Astrocyte (in vitro differentiated cells and primary cell): ENCODE measurements at regions not wholly inside any gene's neighbourhood (a gene's known extent, or its start where the extent isn't known, plus 50 kb on each side); places are given as distances from the start of the nearest gene placed in this dataset.

Experiments
- DNase-seq: peaks from one replicate; pipeline ENCODE4 v3.0.0-alpha.2; 2010; ENCODE audit warnings: low read depth
- FAIRE-seq: peaks from 2 replicates; lab custom pipeline; 2011; peaks lifted over from hg19 to GRCh38; lab: Jason Lieb, UNC
- H2AFZ ChIP-seq: 2 replicates; pipeline ENCODE4 v1.6.0; 2012; ENCODE audit warnings: low read depth, low read length, inconsistent platforms
- H3K27ac ChIP-seq: 2 replicates; pipeline ENCODE4 v1.5.1; 2011; ENCODE audit warnings: low read depth, low read length, inconsistent platforms
- H3K27me3 ChIP-seq: 2 replicates; pipeline ENCODE4 v1.6.0; 2011; ENCODE audit warnings: low read length, inconsistent platforms; ENCODE audit not compliant: insufficient read depth
- H3K36me3 ChIP-seq: 2 replicates; pipeline ENCODE4 v1.5.1; 2011; ENCODE audit warnings: low read length, inconsistent platforms; ENCODE audit not compliant: insufficient read depth
- H3K4me1 ChIP-seq: 2 replicates; pipeline ENCODE4 v1.5.1; 2011; ENCODE audit warnings: low read length, inconsistent platforms; ENCODE audit not compliant: insufficient read depth
- H3K4me2 ChIP-seq: 2 replicates; pipeline ENCODE4 v1.6.0; 2012; ENCODE audit warnings: low read length, inconsistent platforms
- H3K4me3 ChIP-seq: 2 replicates; pipeline ENCODE4 v1.5.1; 2011; ENCODE audit warnings: low read depth, mild to moderate bottlenecking, low read length, inconsistent platforms; ENCODE audit not compliant: insufficient read depth
- H3K79me2 ChIP-seq: 2 replicates; pipeline ENCODE4 v1.6.0; 2012; ENCODE audit warnings: mild to moderate bottlenecking, low read length, inconsistent platforms; ENCODE audit not compliant: insufficient read depth
- H3K9ac ChIP-seq: 2 replicates; pipeline ENCODE4 v1.6.0; 2012; ENCODE audit warnings: mild to moderate bottlenecking, low read length, inconsistent platforms
- H3K9me3 ChIP-seq: 2 replicates; pipeline ENCODE4 v1.5.1; 2012; ENCODE audit warnings: low read depth, mild to moderate bottlenecking, low read length, inconsistent platforms; ENCODE audit not compliant: insufficient read depth
- H4K20me1 ChIP-seq: 2 replicates; pipeline ENCODE4 v1.6.0; 2012; ENCODE audit warnings: low read length, inconsistent platforms; ENCODE audit not compliant: insufficient read depth
- H3K27ac Mint-ChIP-seq: one replicate; pipeline ENCODE4 v1.8.0; 2021; ENCODE audit warnings: mild to moderate bottlenecking, mixed read lengths; ENCODE audit not compliant: unreplicated experiment
- H3K27me3 Mint-ChIP-seq: one replicate; pipeline ENCODE4 v1.8.0; 2021; ENCODE audit warnings: low read depth, mixed read lengths; ENCODE audit not compliant: unreplicated experiment
- H3K36me3 Mint-ChIP-seq: one replicate; pipeline ENCODE4 v1.8.0; 2021; ENCODE audit warnings: low read depth, mixed read lengths; ENCODE audit not compliant: unreplicated experiment
- H3K4me1 Mint-ChIP-seq: one replicate; pipeline ENCODE4 v1.8.0; 2021; ENCODE audit warnings: low read depth, mixed read lengths; ENCODE audit not compliant: unreplicated experiment
- H3K4me3 Mint-ChIP-seq: one replicate; pipeline ENCODE4 v1.8.0; 2021; ENCODE audit warnings: mild to moderate bottlenecking, moderate library complexity, mixed read lengths; ENCODE audit not compliant: unreplicated experiment
- H3K9me3 Mint-ChIP-seq: one replicate; pipeline ENCODE4 v1.8.0; 2021; ENCODE audit warnings: mild to moderate bottlenecking, mixed read lengths; ENCODE audit not compliant: unreplicated experiment
- EZH2 ChIP-seq: IDR thresholded peaks from 2 replicates; pipeline ENCODE4 v1.6.1; 2012; ENCODE audit warnings: mild to moderate bottlenecking, low read length, inconsistent platforms; ENCODE audit not compliant: insufficient read depth
- TF ChIP-seq, protein P1 (sequence below): IDR thresholded peaks from 2 replicates; pipeline ENCODE4 v1.5.1; 2011; ENCODE audit warnings: low read depth, mild to moderate bottlenecking, inconsistent platforms, low read length, moderate library complexity; ENCODE audit not compliant: insufficient read depth

DNA sequence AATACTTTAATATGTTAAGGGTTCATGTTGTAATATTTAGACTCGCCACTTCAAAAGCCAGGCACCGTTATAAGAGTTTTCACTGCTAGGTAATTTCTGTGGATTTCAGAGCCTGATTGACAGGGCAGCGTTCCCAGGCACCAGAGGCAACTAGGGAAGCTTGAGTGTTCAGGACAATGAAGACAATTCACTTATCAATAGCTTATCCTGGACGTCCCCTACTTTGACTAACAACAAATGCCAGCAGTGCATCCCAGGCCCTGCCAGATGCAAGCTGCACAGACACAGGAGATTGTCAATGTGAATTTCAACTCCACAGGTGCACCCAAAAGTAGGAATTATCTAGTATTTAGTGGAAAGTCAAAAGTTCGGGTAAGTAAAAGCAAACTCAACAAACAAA lies 179.3 kb upstream of the GYPC start:
- TF ChIP-seq, protein P1, sequence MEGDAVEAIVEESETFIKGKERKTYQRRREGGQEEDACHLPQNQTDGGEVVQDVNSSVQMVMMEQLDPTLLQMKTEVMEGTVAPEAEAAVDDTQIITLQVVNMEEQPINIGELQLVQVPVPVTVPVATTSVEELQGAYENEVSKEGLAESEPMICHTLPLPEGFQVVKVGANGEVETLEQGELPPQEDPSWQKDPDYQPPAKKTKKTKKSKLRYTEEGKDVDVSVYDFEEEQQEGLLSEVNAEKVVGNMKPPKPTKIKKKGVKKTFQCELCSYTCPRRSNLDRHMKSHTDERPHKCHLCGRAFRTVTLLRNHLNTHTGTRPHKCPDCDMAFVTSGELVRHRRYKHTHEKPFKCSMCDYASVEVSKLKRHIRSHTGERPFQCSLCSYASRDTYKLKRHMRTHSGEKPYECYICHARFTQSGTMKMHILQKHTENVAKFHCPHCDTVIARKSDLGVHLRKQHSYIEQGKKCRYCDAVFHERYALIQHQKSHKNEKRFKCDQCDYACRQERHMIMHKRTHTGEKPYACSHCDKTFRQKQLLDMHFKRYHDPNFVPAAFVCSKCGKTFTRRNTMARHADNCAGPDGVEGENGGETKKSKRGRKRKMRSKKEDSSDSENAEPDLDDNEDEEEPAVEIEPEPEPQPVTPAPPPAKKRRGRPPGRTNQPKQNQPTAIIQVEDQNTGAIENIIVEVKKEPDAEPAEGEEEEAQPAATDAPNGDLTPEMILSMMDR: no peak
- TF ChIP-seq EZH2: no peak
- H3K27me3 Mint-ChIP-seq: no peaks in the 10 kb centered on the region
- no peaks in the 10 kb centered on the region for H3K79me2 ChIP-seq
- H3K9me3 Mint-ChIP-seq: peaks cover 8% of the 10 kb centered on the region
- no peaks in the 10 kb centered on the region for H3K4me1 ChIP-seq
- no peaks in the 10 kb centered on the region for H4K20me1 ChIP-seq
- H3K9ac ChIP-seq: no peak overlapping the region
- H3K36me3 ChIP-seq: no peaks in the 10 kb centered on the region
- H3K27ac ChIP-seq: no peak overlapping the region
- FAIRE-seq: no peak
- H3K4me3 ChIP-seq: no peak overlapping the region
- no peaks in the 10 kb centered on the region for H3K27me3 ChIP-seq
- no peaks in the 10 kb centered on the region for H3K36me3 Mint-ChIP-seq
- no peak overlapping the region for H2AFZ ChIP-seq
- no peak for DNase-seq
- H3K4me3 Mint-ChIP-seq: no peak overlapping the region
- no peak overlapping the region for H3K27ac Mint-ChIP-seq
- H3K4me2 ChIP-seq: no peak overlapping the region
- no peaks in the 10 kb centered on the region for H3K9me3 ChIP-seq
- no peaks in the 10 kb centered on the region for H3K4me1 Mint-ChIP-seq

DNA sequence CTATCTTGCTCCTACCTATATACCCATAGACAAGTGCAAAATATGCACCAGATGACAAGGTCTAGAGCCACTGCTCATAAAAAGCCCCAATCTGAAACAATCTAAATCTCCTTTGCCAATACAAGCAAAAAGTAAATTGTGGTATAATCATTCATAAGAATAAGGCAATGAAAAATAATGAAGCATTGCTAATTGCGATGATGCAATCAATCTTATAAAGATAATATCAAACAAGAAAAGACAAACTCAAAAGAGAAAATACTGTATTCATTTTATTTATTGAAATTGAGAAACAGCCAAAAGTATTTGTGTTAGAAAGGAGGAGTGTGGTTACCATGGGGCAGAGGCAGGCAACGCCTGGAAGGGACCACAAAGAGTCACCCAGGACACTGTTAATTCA lies 175.9 kb upstream of the GYPC start:
- Histone ChIP-seq H3K36me3 (no peaks in the 10 kb centered on the region), H4K20me1 (no peaks in the 10 kb centered on the region), H3K4me3 (no peak overlapping the region), H2AFZ (no peak overlapping the region), H3K4me2 (no peak overlapping the region), H3K79me2 (no peaks in the 10 kb centered on the region), H3K4me1 (no peaks in the 10 kb centered on the region), H3K27me3 (no peaks in the 10 kb centered on the region), H3K9me3 (no peaks in the 10 kb centered on the region), H3K27ac (no peak overlapping the region), H3K9ac (no peak overlapping the region)
- no peaks in the 10 kb centered on the region for H3K4me1 Mint-ChIP-seq
- no peak overlapping the region for H3K27ac Mint-ChIP-seq
- FAIRE-seq (no peak), DNase-seq (no peak)
- peaks cover 8% of the 10 kb centered on the region for H3K9me3 Mint-ChIP-seq
- H3K4me3 Mint-ChIP-seq: no peak overlapping the region
- TF ChIP-seq EZH2: no peak
- TF ChIP-seq, protein P1: no peak
- H3K27me3 Mint-ChIP-seq: no peaks in the 10 kb centered on the region
- no peaks in the 10 kb centered on the region for H3K36me3 Mint-ChIP-seq

DNA sequence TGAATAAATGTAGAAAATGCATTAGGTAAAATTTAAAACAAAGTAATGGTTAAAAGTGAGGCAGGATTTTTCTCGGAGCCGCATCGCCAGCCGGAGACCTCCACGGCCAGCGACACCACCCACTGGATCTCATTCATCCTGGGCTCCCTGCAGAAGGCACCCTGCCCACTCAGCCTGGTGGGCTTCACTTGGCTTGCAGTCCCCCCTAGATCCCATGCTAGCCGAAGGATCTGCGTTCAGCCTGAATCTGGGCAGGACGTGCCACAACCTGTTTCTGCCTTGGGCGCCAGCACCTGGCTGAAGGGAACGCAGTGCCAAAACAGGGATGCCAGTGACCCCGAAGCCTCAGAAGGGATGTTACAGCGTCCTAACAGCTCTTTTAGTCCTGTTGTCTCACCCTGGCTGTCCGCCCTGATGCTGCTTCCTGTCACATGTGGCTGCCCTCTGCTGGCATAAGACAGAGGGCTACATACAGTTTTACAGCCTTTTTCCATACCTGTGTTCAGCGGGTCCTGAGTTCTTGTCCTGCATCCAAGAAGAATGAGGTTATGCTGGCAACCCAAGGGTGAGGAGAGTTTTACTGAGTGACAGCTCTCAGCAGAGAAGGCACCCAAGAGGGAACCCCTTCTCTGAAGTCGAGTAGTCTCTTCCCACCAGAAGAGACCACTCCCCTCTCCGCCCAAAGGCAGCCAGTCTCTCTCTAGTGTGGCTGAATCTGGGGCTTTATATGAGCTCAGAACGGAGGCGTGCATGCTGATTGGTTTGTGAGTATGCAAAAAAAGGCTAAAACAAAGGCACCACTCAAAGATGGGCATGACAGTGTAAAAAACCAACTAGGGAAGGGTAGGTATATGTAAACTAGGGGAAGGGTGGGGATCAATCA lies 173.1 kb upstream of the GYPC start:
- Histone ChIP-seq H3K27ac (no peak overlapping the region), H4K20me1 (no peaks in the 10 kb centered on the region), H3K36me3 (no peaks in the 10 kb centered on the region), H3K4me2 (no peak overlapping the region), H3K4me3 (no peak overlapping the region), H3K79me2 (no peaks in the 10 kb centered on the region), H3K9me3 (no peaks in the 10 kb centered on the region), H3K9ac (no peak overlapping the region), H3K4me1 (no peaks in the 10 kb centered on the region), H3K27me3 (no peaks in the 10 kb centered on the region), H2AFZ (no peak overlapping the region)
- H3K27ac Mint-ChIP-seq: no peak overlapping the region
- no peaks in the 10 kb centered on the region for H3K27me3 Mint-ChIP-seq
- H3K4me1 Mint-ChIP-seq: no peaks in the 10 kb centered on the region
- TF ChIP-seq, protein P1: no peak
- TF ChIP-seq EZH2: no peak
- peaks cover 8% of the 10 kb centered on the region for H3K9me3 Mint-ChIP-seq
- FAIRE-seq (no peak), DNase-seq (no peak)
- no peaks in the 10 kb centered on the region for H3K36me3 Mint-ChIP-seq
- H3K4me3 Mint-ChIP-seq: no peak overlapping the region
